ENCODE measurements at regions not wholly inside any gene's neighbourhood (a gene's known extent, or its start where the extent isn't known, plus 50 kb on each side); places are given as distances from the start of the nearest gene placed in this dataset.

DNA sequence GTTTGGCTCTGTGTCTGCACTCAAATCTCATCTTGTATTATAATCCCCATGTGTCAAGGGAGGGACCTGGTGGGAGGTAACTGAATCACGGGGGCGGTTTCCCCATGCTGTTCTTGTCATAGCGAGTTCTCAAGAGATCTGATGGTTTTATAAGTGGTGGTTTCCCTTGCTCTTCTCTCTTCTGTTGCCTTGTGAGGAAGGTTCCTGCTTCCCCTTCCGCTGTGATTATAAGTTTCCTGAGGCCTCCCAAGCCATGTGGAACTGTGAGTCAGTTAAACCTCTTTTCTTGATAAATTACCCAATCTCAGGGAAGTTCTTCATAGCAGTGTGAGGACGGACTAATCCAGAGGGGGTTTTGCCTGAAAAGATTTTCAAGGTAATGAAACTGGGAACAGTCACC is 245.4 kb downstream of the GALR1 start:
- TF ChIP-seq, protein P1, sequence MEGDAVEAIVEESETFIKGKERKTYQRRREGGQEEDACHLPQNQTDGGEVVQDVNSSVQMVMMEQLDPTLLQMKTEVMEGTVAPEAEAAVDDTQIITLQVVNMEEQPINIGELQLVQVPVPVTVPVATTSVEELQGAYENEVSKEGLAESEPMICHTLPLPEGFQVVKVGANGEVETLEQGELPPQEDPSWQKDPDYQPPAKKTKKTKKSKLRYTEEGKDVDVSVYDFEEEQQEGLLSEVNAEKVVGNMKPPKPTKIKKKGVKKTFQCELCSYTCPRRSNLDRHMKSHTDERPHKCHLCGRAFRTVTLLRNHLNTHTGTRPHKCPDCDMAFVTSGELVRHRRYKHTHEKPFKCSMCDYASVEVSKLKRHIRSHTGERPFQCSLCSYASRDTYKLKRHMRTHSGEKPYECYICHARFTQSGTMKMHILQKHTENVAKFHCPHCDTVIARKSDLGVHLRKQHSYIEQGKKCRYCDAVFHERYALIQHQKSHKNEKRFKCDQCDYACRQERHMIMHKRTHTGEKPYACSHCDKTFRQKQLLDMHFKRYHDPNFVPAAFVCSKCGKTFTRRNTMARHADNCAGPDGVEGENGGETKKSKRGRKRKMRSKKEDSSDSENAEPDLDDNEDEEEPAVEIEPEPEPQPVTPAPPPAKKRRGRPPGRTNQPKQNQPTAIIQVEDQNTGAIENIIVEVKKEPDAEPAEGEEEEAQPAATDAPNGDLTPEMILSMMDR (IDR thresholded peaks at IDR 0.05) = no peak
- TF ChIP-seq POLR2AphosphoS5 (IDR thresholded peaks at IDR 0.05) = no peak
- no peak for TF ChIP-seq POLR2A (IDR thresholded peaks at IDR 0.05)
